HCT116 (cell line): ENCODE measurements at regions not wholly inside any gene's neighbourhood (a gene's known extent, or its start where the extent isn't known, plus 50 kb on each side); places are given as distances from the start of the nearest gene placed in this dataset.

Experiments
- ATAC-seq: fragments of 200-7000 bp; cut with Tn5 transposase; 2 replicates; pipeline ENCODE4 v1.9.1; 2020; ENCODE audit warnings: mild to moderate bottlenecking, moderate library complexity
- BruUV-seq: library from RNA; stranded (reverse); fragments of 400-500 nt; replicated peaks from 2 replicates; lab custom pipeline; 2021; lab: Mats Ljungman, UMichigan
- CTCF ChIA-PET: fragments of 300-600 bp; sonication (Branson Sonifier 250); formaldehyde crosslinking; loops from one replicate; lab custom pipeline; 2021; ENCODE audit warnings: antibody characterized with exemption; lab: Charles Lee
- POLR2A ChIA-PET: fragments of 300-600, 350-600 bp; sonication (Branson Sonifier 250); formaldehyde crosslinking; loops from one replicate; lab custom pipeline; 2021; ENCODE audit warnings: antibody characterized with exemption; lab: Charles Lee
- RAD21 ChIA-PET, 2 experiments: fragments of 300-600 bp; sonication (Branson Sonifier 250); formaldehyde crosslinking; loops; one replicate each; lab custom pipeline; 2023; ENCODE audit warnings: low total read pairs in 2 of 2; ENCODE audit not compliant: uncharacterized antibody in 2 of 2, unreplicated experiment in 2 of 2, low non-redundant PET in 1 of 2; lab: Charles Lee
- DNase-seq: peaks from one replicate; pipeline ENCODE4 v3.0.0-alpha.2; 2010; ENCODE audit warnings: low read depth, low spot score
- H2AFZ ChIP-seq: fragments of 200-600 bp; shearing (Covaris generic), sonication (generic); 2 replicates; pipeline ENCODE4 v1.6.1; 2017; ENCODE audit warnings: low read depth, mixed run types, mixed read lengths, antibody characterized with exemption, low read length; ENCODE audit not compliant: poor library complexity, severe bottlenecking
- H3K27ac ChIP-seq: 2 replicates; pipeline ENCODE4 v1.5.1; 2012; ENCODE audit warnings: low read depth, low read length
- H3K27me3 ChIP-seq: fragments of 200-600 bp; sonication (generic); 2 replicates; pipeline ENCODE4 v1.6.1; 2016; ENCODE audit warnings: mixed run types, low read length, mixed read lengths; ENCODE audit not compliant: insufficient read depth
- H3K36me3 ChIP-seq, 2 experiments: fragments of 200-500 bp in 1 of 2; fragments of 200-600 bp in 1 of 2; sonication (Bioruptor generic) in 1 of 2; sonication (generic) in 1 of 2; 2 replicates each; pipeline versions ENCODE4 v1.5.1 to v1.6.1; 2014 to 2016; ENCODE audit warnings: low read length in 2 of 2, inconsistent platforms in 1 of 2, mixed read lengths in 1 of 2, mixed run types in 1 of 2; ENCODE audit not compliant: insufficient read depth in 2 of 2, control insufficient read depth in 1 of 2
- H3K4me1 ChIP-seq, 2 experiments: fragments of 200-600 bp in 1 of 2; sonication (generic) in 1 of 2; 2 replicates each; pipeline versions ENCODE4 v1.5.1 to v1.6.1; 2012 to 2017; ENCODE audit warnings: low read length in 2 of 2, inconsistent platforms in 1 of 2, mild to moderate bottlenecking in 1 of 2, mixed read lengths in 1 of 2, mixed run types in 1 of 2, moderate library complexity in 1 of 2; ENCODE audit not compliant: insufficient read depth in 2 of 2, control insufficient read depth in 1 of 2
- H3K4me2 ChIP-seq: fragments of 200-600 bp; sonication (generic); 2 replicates; pipeline ENCODE4 v1.6.1; 2017; ENCODE audit warnings: mixed run types, low read length, mixed read lengths
- H3K4me3 ChIP-seq, 2 experiments: fragments of 200-600 bp in 1 of 2; sonication (generic) in 1 of 2; replicated peaks in 1 of 2; 2 replicates each; pipeline ENCODE4 v1.5.1; 2011 to 2016; ENCODE audit warnings: low read length in 2 of 2, control low read depth in 1 of 2, low read depth in 1 of 2, mild to moderate bottlenecking in 1 of 2, mixed read lengths in 1 of 2, mixed run types in 1 of 2
- H3K79me2 ChIP-seq: fragments of 200-600 bp; sonication (generic); 2 replicates; pipeline ENCODE4 v1.6.1; 2017; ENCODE audit warnings: mild to moderate bottlenecking, mixed run types, low read length, moderate library complexity, mixed read lengths; ENCODE audit not compliant: insufficient read depth
- H3K9ac ChIP-seq: fragments of 200-600 bp; sonication (generic); 2 replicates; pipeline ENCODE4 v1.6.1; 2016; ENCODE audit warnings: low read length, mixed read lengths
- H3K9me2 ChIP-seq: fragments of 200-600 bp; sonication (generic), shearing (Covaris generic); 2 replicates; pipeline ENCODE4 v1.6.1; 2017; ENCODE audit warnings: mixed run types, mild to moderate bottlenecking, moderate library complexity; ENCODE audit not compliant: insufficient read depth
- H3K9me3 ChIP-seq, 2 experiments: fragments of 200-500 bp in 1 of 2; fragments of 200-600 bp in 1 of 2; sonication (Bioruptor generic) in 1 of 2; sonication (generic) in 1 of 2; 2 replicates each; pipeline ENCODE4 v1.6.1; 2014 to 2017; ENCODE audit warnings: low read length in 2 of 2, mixed read lengths in 2 of 2, inconsistent platforms in 1 of 2, low read depth in 1 of 2, mild to moderate bottlenecking in 1 of 2, mixed run types in 1 of 2, moderate library complexity in 1 of 2; ENCODE audit not compliant: control insufficient read depth in 1 of 2, insufficient read depth in 1 of 2
- H4K20me1 ChIP-seq: fragments of 200-600 bp; sonication (generic), shearing (Covaris generic); 2 replicates; pipeline ENCODE4 v1.6.1; 2017; ENCODE audit warnings: mixed run types, mild to moderate bottlenecking, moderate library complexity; ENCODE audit not compliant: insufficient read depth
- ATF3 ChIP-seq: IDR thresholded peaks from 2 replicates; pipeline ENCODE4 v1.6.1; 2012
- CBX3 ChIP-seq: IDR thresholded peaks from 2 replicates; pipeline ENCODE4 v1.6.1; 2012; ENCODE audit warnings: low read depth
- CTCF ChIP-seq, 3 experiments: fragments of 200-600 bp in 1 of 3; sonication (generic) in 1 of 3; IDR thresholded peaks in 2 of 3; conservative IDR thresholded peaks in 1 of 3; 2 replicates each; pipeline ENCODE4 v1.5.1; 2012 to 2017; ENCODE audit warnings: low read depth in 2 of 3, low read length in 2 of 3, antibody characterized with exemption in 1 of 3, borderline replicate concordance in 1 of 3, control low read depth in 1 of 3, mild to moderate bottlenecking in 1 of 3, mixed read lengths in 1 of 3, mixed run types in 1 of 3, moderate library complexity in 1 of 3; ENCODE audit not compliant: insufficient read depth in 1 of 3
- EGR1 ChIP-seq: IDR thresholded peaks from 2 replicates; pipeline ENCODE4 v1.6.1; 2012; ENCODE audit warnings: low read depth
- EZH2 ChIP-seq: fragments of 200-600 bp; sonication (generic); IDR thresholded peaks from 2 replicates; pipeline ENCODE4 v1.6.1; 2017; ENCODE audit warnings: antibody characterized with exemption, mixed run types
- POLR2A ChIP-seq: IDR thresholded peaks from 2 replicates; pipeline ENCODE4 v1.7.0; 2011; ENCODE audit warnings: borderline replicate concordance; ENCODE audit not compliant: insufficient read depth, insufficient read length; ENCODE audit errors: extremely low read depth
- POLR2AphosphoS5 ChIP-seq: IDR thresholded peaks from 2 replicates; pipeline ENCODE4 v1.6.1; 2011; ENCODE audit warnings: mild to moderate bottlenecking, low read depth, low read length, moderate library complexity
- REST ChIP-seq: IDR thresholded peaks from 2 replicates; pipeline ENCODE4 v1.6.1; 2012; ENCODE audit warnings: low read depth
- SRF ChIP-seq: IDR thresholded peaks from 2 replicates; pipeline ENCODE4 v1.6.1; 2012; ENCODE audit warnings: low read depth
- ZBTB33 ChIP-seq: IDR thresholded peaks from 2 replicates; pipeline ENCODE4 v1.6.1; 2011; ENCODE audit warnings: mild to moderate bottlenecking, low read length, moderate library complexity; ENCODE audit not compliant: insufficient replicate concordance; ENCODE audit errors: extremely low read depth
- intact Hi-C: fragments of 100-400 bp; cut with micrococcal nuclease; formaldehyde crosslinking; loops from 2 replicates; pipeline ENCODE4 v1.10.0; 2022

GRCh38 chr3:166118049-166118448, 280.8 kb upstream of the BCHE start (continued):
- TF ChIP-seq ZBTB33 (no peak), REST (no peak), SRF (no peak), ATF3 (no peak), POLR2A (no peak), EZH2 (no peak)
- TF ChIP-seq, all 23 proteins: peak for 0

GRCh38 chr3:166114448-166114847, 277.2 kb upstream of the BCHE start:
- Histone ChIP-seq H3K4me3 (no peak overlapping the region), H3K27ac (no peak overlapping the region), H3K36me3 (no peaks in the 10 kb centered on the region), H3K9me2 (no peaks in the 10 kb centered on the region), H3K27me3 (no peaks in the 10 kb centered on the region), H3K9me3 (no peaks in the 10 kb centered on the region), H3K4me1 (no peaks in the 10 kb centered on the region), H2AFZ (no peak overlapping the region), H3K4me2 (no peak overlapping the region), H3K9ac (no peak overlapping the region), H4K20me1 (no peaks in the 10 kb centered on the region), H3K79me2 (no peaks in the 10 kb centered on the region)
- DNase-seq (no peak), ATAC-seq (no peak)
- RAD21 ChIA-PET: no interaction called here
- no TSS peak for BruUV-seq
- CTCF ChIA-PET: no interaction called here
- POLR2A ChIA-PET: no interaction called here
- intact Hi-C loops: no loop called here
- TF ChIP-seq EZH2 (no peak), EGR1 (no peak), CBX3 (no peak), CTCF (IDR thresholded peaks at IDR 0.05 in 2 of 3, conservative IDR thresholded peaks at IDR 0.05 in 1 of 3; ENCODE audit: borderline replicate concordance in 1 of 3, insufficient read depth in 1 of 3, low read depth in 2 of 3, low read length in 2 of 3) (no peak), POLR2AphosphoS5 (no peak), POLR2A (no peak)
